Skeletal muscle cell (primary cell): ENCODE measurements at regions not wholly inside any gene's neighbourhood (a gene's known extent, or its start where the extent isn't known, plus 50 kb on each side); places are given as distances from the start of the nearest gene placed in this dataset.

Source experiments
- DNase-seq: peaks from one replicate; pipeline ENCODE4 v3.0.0-alpha.2; 2010; ENCODE audit warnings: low read depth
- H3K4me3 ChIP-seq: 2 replicates; pipeline ENCODE4 v1.5.1; 2011; ENCODE audit warnings: low read depth, mild to moderate bottlenecking, control low read depth, low read length, moderate library complexity

DNA sequence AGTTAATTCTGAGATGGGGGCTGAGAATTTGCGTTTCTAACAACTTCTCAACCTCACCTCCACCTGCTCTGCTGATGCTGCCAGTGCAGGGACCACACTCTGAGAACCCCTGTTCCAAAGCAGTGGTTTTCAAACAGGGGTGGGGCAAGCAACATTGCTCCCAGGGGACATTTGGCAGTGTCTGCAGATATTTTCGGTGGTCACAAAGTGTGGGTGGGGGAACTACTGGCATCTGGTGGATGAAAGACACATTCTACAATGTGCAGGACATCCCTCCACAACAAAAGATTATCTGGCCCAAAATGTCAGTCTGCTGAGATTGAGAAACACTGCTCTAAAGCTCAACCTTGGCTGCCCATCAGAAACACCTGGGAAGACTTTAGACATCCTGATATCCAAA, 188.7 kb upstream of the SATB2 start:
- no peak overlapping the region for H3K4me3 ChIP-seq
- DNase-seq, result no peak

DNA sequence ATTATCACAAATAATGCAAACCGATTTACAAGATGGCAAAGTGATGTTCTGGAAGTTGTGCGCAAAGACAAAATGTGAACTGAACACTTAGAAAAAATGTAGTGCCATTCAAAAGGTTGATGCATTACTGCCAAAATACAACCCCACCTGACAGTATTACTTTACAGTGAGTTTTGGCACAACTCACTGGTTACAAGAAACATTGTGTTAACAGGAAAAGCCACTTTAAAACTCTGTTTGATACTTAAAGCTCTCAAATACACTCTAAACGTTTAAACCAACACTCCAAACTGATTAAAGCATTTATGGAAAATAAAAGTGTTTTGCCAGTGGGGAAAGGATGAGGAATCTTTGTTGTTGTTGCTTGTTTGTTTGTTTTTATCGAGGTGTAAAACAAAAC, 173.4 kb upstream of the SATB2 start:
- H3K4me3 ChIP-seq, result no peak overlapping the region
- no peak for DNase-seq

DNA sequence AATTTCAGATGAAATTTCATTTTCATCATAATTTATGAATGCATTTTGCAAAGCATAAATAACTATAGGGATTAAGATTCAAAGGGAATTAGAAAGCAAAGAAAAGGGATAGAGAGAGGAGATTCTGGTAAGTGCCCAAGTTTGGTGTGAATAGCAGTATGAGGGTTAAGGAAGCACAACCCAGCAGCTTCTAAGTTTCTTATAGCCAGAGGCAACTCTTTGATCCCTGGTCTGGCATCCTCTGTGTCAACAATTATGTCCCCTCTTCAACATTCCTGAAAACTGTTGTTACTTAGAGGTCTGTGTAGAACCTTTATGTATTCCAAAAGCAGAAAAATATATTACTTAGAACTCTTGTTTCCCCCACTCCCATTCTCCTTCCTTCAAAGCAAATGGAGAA, 171.6 kb upstream of the SATB2 start:
- H3K4me3 ChIP-seq, result no peak overlapping the region
- no peak for DNase-seq

DNA sequence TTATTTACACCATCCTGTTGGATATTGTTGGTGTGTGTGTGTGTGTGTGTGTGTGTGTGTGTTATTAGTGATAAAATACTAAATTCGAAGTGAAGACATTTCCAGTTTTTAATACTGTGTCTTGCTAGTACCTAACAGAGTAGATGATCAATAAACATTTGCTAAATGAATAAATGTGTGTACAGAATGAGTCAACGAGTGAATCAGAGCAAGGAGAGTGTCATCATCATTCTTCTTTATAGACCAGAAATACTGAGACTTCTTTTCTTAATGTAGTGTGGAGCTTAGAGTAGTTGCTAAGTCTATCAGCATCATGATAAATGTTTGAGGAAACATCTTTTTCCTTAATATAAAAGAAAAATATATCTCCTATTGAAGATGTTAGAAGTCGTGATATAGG, 169.7 kb upstream of the SATB2 start:
- no peak overlapping the region for H3K4me3 ChIP-seq
- no peak for DNase-seq

DNA sequence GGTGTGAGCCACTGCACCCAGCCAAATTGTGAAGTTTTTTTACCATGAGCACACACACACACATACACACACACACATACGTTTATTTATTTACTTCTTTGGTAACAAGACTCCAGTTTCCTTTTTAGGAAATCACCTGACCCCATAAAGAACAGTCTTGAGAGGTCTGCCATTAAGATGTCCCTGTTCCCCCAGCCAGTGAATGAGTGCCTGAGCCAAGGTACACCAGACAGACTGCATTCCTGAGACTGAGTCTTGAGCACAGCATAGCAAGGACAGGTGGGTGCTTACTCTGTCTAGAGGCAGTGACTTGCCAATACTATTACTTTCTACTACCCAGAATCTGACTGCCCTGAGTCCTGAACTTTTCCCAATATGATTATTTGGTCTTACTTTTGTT, 167.2 kb upstream of the SATB2 start:
- no peak overlapping the region for H3K4me3 ChIP-seq

DNA sequence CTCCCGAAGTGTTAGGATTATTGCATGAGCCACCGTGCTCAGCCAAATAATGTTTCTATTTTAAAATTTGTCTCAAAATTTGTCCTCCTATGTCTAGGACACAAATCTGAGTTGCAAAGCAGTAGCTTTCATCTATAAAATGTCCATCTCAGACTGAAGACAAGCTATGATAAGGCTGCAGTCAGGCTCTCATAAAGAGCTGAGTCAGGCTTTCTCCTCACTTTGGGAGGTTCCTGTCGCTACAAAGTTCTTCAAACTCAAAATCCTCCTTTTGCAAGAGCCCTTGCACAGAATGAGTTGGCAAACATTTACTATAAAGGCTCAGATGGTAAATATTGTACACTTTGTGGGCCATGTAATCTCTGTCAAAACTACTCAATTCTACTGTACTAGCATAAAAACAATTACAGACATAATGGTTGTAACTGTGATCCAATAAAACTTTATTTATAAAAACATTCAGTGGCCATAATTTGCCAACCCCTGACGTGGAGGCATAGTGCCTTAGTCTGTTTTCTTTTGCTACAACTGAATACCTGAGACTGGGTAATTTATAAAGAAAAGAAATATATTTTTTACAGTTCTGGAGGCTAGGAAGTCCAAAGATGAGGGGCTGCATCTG, 154.9 kb upstream of the SATB2 start:
- no peak for DNase-seq

More for the DNA sequence above, 167.2 kb upstream of the SATB2 start:
- no peak for DNase-seq

DNA sequence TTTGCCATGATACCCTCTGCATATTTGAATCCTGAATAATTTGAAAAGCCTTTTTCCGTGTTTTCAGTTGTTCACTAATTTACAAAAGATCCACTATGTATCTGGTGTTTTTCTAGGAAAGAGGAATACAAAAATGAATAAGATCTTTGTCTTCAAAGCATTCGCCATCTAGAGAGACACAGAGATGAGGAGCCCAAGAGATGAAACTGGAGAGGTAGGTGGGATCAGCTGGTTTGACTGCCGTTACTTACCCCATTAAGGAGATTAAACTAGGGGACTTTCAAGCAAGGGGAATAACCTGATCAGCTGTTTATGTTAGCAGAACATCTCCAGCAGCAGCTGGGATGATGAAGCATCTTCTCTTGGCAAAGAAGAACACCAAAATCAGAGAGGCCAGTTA, 150.2 kb upstream of the SATB2 start:
- DNase-seq, result no peak
- H3K4me3 ChIP-seq, result no peak overlapping the region

More for the DNA sequence above, 154.9 kb upstream of the SATB2 start:
- no peak overlapping the region for H3K4me3 ChIP-seq

DNA sequence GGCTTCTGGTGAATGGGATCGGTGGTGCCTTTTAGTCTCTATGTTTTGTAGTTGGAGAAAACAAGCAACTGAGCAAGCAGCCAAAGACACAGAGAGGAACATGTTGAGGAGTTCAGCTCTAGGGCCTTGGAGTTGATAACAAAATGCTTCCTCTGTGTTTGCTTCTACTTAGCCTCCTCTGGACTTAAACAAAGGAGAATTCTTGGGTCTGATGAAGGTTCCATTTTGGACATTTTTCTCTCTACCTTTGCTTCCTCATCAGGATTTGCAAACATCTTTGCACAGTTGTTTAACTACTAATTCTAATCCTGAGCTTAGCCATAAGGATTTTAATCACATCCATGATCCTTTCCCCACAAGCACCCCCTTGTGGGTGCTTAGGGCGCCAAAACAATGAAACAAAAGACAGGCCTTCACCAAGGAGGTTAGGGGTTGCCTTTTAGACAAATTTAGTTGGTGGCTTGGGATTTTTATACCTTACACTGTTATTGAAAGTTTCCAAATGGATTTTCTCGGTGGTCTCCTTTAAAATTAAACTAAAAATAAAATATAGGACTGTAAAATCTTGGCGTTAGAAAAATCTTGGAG, 148.5 kb upstream of the SATB2 start:
- no peak for DNase-seq
- H3K4me3 ChIP-seq, result no peak overlapping the region

DNA sequence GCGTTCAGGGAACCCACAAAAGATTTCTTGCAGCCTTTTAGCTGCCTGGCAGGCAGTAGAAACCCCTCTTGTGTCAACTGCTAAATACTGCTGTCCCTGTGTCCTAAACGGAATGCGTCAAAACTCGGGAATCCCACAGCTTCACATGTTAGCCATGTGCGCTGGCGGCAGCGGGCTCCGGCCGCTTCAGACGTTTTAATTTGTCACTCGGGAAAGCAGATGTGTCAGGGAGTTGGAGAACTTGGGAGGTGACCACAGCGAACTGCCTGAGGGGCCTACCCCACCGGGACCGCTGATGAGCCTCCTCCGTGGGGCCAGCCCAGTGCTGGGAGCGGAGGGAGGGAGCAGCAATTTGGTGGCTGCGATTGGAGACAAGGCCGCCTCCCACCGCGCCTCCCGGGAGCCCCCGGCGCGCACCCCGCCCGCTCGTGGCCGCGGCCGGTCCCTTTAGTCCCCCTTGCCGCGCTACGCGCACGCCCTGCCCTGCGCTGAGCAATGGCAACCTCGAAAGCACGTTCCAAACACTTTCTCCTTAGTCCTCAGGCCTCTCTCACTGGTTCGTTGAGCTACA, 146.1 kb upstream of the SATB2 start:
- H3K4me3 ChIP-seq, result peak overlapping the region; percentile 17
- DNase-seq, result no peak

DNA sequence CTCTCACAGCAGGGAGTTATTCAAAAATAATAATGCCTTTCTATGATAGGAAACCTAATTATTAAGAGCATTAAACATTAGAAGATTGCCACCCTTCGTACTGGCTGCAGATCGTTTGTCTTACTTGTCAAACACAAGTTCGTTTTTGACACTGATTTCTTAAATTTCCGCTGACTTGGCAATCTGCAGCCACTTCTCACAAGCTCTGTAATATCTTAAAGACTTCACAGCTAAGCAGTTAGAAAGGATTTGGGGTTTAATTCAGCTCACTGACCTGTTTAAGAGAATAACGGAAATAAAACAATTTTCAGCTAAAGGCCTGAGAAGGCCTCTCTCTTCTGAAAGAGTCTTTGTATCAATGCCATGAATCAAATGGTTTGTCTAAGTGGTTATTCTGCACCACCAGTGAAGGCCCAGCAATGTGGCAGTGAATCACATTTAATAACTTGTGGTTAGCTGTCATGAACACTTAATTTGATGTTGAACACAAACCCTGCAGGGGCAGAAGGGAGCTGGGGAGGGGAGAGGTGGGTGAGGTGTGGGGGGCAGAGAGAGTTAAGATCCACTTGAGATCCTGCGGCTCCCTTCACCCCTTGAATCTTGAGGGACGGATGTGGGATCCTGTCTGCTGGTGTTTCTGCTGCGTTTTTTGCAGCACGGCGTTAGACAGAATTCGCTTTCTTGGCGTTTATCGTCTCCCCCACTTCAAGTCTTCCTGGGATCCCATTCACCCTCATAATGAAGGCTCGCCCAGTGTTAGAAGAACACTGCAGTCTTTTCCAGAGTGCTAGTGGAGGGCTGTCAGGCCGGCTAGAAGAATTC, 145.4 kb upstream of the SATB2 start:
- DNase-seq, result no peak
- no peak overlapping the region for H3K4me3 ChIP-seq

DNA sequence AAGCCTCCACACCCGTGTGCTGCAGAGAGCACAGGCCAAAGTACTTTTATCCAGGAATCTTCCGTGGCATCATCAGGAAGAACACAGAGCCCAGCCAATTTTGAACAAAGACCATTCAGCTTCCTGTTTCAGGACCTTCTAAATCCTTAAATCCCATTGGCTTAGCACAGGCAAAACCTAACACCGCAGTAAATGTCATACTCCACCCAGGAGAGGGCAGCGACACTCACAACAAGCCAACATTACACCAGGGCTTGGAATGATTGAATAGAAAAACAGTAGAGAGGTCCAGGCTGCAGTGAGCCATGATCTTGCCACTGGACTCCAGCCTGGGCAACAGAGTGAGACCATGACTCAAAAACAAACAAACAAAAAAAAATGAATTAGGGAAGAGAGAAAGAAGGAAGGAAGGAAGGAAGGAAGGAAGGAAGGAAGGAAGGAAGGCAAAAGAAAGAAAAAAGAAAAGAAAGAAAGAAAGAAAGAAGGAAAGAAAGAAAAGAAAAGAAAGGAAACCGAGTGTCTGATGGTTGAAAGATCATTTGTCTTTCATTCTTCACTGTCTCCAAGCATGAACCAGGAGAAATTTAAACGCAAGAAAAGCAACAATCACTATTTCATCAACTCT, 144.6 kb upstream of the SATB2 start:
- no peak for DNase-seq
- no peak overlapping the region for H3K4me3 ChIP-seq

DNA sequence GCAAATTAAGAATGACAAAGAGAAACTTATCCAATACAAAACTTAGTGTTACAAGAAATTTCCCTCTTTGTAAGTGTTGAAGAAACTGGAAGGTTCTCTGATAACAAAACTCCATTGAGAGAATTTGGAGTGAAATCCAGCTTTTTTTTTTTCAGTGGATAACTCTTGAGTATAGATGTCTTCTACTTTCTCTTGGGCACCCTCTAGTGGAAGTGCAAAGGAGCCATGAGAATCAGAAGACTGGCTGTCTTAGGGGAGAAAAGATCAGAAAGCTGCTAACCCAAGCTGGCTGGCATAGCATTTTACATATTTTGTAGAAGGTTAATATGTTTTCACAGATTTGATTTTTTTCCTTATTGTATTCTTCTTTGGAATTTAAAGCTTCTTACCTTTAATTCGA, 138.8 kb upstream of the SATB2 start:
- no peak overlapping the region for H3K4me3 ChIP-seq
- DNase-seq, result no peak

DNA sequence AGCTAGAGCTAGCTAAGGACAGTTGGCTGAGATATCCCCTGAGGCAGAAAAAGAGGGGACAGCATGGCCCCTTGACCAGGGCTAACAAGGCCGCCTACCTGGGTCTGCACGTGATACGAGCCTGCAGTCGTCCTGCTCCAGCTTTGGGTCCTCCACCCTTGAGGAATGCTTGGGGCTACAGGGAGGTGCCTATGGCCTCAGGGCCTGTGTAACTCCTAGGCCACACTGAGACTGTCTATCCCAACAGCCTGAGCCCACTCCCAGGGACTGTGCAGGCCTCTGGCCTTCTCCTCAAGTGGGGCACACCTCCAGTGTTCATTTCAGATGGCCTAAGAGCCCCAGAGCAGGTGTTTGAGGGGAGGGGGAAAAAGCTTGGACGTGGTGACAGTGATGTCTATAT, 136.7 kb upstream of the SATB2 start:
- no peak for DNase-seq
- H3K4me3 ChIP-seq, result no peak overlapping the region

DNA sequence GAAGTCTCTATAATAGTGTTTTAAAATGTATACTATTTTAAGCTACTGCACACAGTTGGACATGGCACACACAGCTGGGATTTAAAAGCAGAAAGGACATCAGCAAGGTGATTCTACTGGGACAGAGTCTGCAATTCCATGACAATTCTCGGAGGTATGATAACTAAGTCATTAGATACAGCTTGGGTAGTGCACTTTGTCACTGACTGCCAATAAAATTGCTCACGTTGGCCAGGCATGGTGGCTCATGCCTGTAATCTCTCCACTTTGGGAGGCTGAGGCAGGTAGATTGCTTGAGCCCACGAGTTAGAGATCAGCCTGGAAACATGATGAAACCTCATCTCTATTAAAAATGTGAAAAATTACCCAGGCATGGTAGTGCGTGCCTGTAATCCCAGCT, 134.1 kb upstream of the SATB2 start:
- no peak for DNase-seq
- no peak overlapping the region for H3K4me3 ChIP-seq

DNA sequence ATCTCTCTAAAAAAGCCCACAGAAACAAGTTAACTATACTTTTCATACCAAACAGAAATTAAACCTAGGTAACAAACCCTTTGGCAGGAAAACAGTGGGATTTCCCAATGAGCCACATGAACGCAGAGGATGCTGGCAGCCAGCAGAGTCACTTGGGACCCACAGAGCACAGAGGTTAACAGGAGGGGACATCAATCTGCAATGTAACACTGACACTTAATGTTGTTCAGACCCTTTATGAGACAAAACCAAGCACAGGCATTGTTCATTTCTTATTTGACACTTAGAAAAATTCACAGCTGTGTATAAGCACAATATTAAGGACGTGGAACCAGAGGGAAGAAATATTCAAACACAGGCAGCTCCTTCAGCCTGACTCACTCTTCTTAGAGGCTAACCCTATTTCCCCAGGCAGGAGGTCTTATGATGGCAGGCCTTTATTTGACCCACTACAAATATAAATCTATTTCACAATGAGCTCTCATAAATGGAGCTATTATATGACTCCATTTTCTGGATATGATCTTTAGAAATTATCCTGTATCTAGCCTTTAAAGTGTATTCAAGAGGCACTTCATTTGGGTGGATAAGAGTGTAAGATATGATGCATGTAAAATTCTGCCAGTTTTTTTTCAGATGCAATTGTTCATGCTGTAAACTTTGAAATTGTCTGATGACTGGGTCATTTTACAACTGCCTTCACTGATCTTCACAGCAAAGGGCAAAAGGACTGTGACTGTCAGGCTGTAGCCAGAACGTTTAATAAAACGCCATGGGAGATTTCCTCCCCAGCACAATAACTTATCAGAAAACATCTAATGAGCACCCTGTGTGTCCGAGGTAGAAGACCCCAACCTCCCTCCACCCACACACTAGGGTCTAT, 132.8 kb upstream of the SATB2 start:
- DNase-seq, result no peak
- no peak overlapping the region for H3K4me3 ChIP-seq

DNA sequence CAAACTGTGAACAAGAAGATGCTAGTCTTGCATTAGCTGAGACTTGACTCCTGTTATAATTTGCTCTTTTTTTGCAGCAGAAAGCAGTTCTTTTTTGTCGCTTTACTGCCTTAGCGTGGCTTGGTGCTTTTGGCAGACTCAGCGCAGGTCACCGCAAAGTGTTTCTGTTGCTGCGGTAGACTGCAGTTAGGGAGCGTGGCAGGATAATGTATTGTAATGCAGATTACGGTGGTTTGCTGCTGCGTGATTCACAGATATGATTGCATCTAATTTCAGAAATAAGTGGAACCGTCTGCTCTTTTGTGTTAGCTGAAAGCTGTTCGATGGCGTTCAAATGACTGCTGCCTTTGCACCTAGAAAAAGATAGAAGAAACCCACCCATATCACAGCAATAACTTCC, 131.6 kb upstream of the SATB2 start:
- DNase-seq, result no peak
- no peak overlapping the region for H3K4me3 ChIP-seq

DNA sequence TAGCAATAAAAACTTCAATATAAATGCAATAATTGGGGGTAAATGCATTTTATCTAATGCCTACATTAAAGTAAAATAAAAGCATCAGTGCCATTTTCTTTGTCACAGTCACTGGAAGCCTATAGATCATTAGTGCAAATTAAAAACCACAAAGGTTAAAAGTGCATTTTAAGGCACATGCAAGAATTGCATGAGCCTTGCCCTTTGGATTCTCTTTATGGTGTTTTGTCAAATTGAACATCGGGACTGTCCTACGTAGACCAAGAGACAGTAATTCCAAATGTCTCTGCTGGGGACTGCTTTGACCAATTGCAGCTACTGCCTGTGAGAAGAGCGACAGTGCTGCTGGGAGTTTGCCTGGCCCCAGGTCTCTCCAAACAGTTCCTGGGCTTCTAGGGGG, 130.3 kb upstream of the SATB2 start:
- no peak overlapping the region for H3K4me3 ChIP-seq
- DNase-seq, result no peak

DNA sequence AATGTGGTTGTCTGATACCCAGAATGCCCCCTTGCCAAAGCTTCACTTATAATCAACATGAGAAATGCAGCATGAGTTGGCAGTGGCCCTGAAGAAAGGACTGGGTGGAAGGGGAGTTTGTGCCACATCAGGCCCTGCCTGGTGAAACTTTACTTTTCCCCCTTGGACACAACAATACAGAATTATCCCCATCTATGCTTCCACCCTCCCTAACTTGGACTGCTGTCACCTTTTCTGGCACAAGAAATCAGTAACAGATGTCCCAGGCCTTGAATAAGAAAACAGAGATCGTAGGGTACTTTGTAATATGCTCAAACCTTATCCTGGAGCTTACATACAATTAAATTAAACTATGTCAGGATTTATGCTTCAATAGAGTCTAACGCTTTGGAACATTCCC, 128.9 kb upstream of the SATB2 start:
- H3K4me3 ChIP-seq, result no peak overlapping the region
- no peak for DNase-seq

DNA sequence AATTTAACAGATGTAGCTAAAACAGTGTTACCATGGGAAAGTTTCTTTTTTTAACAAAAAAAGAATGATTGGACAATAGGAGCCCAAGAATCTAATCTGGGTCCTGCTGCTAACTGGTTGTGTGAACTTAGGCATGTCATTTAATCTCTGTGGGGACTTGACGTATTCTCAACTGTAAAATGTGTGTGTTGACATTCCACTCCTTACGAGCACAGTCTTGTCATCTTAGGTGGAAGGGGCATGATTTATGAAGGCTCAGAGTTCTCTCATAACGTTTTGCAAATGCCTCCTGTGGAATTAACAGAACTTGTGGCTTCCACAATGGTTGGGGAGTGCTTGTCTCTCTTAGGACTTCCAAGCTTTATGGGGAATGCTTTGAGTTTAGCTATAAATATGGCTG, 125.9 kb upstream of the SATB2 start:
- no peak for DNase-seq
- no peak overlapping the region for H3K4me3 ChIP-seq
